Kidney capillary endothelial cell (primary cell): ENCODE measurements at regions not wholly inside any gene's neighbourhood (a gene's known extent, or its start where the extent isn't known, plus 50 kb on each side); places are given as distances from the start of the nearest gene placed in this dataset.

ENCODE experiments used
- DNase-seq: peaks from one replicate; pipeline ENCODE4 v3.0.0-alpha.2; 2018; ENCODE audit warnings: low spot score

DNA sequence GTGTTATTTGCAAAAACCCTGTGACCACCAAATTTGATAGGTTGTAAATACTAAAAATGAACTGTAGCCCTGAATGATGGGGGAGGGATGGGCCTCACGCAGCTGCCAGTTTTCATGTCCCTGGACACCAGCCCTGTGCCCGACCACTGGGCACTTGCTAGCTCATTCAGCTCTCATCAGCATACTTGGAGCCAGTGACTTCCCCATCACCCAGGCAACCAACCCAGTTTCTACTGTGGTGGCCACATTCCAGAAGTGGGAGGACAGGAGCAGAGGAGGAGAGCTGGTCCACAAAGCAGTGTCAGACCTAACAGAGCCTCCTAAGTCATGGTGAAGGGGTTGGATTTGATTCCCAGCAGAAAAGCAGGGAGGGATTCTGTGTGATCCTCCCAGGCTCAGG, 128.2 kb downstream of the CPEB2 start:
- no peak for DNase-seq

GRCh38 chr4:15131551-15131950, 129.3 kb downstream of the CPEB2 start:
- DNase-seq = no peak

GRCh38 chr4:15132739-15133138, 130.5 kb downstream of the CPEB2 start:
- DNase-seq = no peak

DNA sequence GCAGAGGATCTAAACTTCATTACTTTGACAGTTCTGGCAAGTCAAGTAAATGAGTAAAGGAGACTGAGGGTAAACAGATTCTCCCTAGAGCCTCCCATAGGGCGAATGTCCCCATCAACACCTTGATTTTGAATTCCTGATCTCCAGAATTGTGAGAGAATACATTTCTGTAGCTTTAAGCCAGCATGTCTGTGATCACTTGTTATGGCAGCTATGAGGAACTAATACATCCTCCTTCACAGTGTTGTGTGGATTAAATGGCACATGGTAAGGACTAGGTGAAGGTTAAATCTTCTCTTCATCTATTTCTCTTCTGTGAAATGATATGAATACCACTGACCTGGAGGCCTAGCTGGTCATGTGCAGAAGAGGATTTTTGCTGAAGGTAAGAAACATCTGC, 137.3 kb downstream of the CPEB2 start:
- DNase-seq = no peak

DNA sequence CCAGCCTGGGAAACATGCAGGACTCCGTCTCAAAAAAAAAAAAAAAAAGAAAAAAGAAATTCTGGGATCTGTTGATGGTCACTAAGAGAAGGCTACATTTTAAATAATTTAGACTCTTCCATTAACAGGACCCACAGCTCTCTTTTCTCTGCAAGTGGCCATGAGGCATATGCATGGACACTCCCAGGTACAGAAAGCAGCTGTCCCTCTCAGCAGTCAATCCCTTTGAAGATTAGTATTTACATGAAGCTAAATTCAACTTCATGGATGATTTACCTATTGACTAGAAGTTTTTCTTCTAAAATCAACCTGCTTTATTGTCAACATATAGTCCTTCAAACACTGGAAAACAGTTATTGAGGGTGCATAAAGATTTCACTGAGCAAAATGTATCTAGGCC, 139.9 kb downstream of the CPEB2 start:
- DNase-seq = no peak

DNA sequence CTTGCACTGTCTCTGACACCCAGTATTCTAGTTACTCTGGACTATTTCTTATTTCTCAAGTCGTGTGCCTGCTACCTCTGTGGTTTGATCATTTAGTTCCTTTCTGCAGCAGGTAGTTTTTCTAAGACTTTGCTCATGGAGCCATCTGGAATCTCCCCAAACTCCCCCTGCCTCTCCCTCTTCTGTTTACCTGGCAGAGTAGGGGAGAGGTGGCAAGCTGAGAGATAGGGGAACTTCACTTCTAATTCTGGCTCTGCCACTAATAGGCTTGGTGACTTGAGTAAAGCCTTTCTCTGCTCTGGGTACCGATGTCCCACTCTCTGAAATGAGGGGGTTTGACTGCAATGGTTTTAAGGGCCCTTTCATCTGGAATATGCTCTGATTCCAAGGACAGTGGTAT, 141.3 kb downstream of the CPEB2 start:
- DNase-seq = no peak

DNA sequence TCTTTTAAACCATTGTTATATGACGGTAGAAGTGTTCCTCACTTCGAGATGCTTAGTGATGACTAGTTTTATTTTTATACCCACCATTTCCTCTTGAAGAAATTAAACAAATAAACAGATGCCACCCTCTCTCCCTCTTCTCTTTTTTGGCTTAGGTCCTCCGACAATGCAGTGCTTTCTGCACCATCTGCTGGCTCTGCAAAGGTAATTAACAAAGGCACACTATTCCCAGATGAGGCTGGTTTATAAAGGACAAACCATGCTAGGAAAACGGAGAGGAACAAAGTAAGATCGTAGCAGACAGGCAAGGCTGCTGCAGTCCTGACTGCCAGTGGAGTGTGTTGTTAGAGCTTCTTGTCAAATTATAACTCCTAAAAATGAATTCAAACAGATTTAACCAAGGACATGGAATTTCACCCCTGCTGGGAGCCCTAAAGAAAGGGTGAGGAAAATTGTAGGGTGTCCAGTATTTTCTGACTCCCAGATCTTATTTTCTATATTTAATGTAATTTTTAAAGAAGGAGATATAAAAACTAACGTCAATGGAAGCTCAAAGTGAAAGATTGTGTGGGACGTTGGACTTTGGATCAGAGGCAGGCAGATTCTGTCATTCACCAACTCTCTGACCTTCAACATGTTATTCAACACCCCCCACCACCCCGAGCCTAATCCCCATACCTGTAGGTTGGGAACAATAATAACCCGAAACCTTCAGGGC, 142.1 kb downstream of the CPEB2 start:
- DNase-seq = no peak

DNA sequence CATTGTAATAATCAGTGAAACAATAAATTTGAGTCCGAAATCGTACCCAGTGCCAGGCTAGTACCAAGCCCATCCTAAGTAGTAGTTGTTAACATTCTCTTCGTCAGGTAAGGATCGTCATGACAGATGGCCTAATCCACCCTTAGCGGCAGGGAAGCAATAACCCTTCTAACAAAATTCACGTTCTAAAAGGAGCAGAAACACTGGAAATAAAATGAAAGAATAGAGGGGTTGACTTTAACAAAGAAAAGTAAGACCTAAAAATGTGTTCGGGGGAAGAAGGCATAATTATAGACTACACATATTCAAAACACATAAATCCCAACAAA, 142.7 kb downstream of the CPEB2 start:
- no peak for DNase-seq

DNA sequence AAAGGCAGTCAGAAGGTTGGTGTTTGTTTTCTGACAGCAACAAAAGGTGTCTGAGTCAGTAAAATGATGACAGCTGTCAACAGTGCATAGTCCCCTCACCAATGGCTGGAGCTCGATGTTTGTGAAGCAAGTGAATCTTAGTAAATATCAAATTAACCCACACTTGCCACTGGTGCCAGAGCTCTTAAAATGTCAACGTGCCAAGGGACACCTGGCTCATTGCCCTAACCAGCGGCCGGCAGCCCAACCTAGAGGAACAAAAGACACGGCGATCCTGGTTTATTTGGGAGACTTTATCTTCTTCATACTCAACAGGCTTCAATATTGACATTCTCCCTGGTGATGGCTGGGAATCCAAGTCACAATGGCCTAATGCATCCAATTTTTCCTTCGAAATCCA, 143.4 kb downstream of the CPEB2 start:
- DNase-seq = no peak

GRCh38 chr4:15147714-15148113, 145.4 kb downstream of the CPEB2 start:
- no peak for DNase-seq

DNA sequence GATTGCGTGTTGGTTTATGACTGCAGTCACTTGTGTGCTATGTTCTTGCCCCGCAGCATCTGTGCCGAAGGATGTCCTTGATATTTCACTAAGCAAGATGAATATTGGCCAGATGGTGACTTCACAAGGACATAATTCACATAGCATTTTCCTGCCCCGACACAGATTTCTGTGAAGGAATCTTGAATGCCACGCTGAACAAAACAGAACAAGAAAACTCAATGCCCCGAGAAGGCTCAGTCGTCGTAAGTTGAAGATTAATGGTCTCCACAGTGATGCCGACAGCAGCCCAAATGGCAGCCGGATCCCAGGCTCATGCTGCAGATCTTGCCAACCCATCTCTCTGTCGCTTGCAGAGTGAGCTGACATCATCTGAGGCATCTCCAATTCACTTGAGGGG, 145.9 kb downstream of the CPEB2 start:
- no peak for DNase-seq

- DNase-seq = no peak
Measured at GRCh38 chr4:15148691-15149090, 146.4 kb downstream of the CPEB2 start.

GRCh38 chr4:15149234-15149838, 147.1 kb downstream of the CPEB2 start:
- DNase-seq = no peak

GRCh38 chr4:15149839-15150592, 147.7 kb downstream of the CPEB2 start:
- peak; percentile 39 for DNase-seq

DNA sequence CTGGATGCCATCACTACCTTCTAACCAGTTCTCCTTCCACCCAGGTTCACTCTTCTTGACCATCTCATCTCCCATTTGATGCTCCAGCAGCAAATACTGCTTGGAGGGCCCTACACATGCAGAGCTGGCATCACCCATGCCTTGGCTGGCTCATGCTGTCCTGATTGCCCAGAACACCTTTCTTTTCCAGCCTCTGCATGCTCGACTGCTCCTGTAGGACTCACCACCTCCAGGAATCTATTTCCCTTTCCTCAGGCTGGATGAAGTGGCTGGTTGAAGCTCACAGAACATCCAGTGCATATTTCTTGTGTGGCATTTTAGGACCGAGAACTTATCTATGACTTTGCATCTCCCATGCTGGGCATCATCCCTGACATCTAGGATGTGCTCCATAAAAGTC, 148.3 kb downstream of the CPEB2 start:
- DNase-seq = no peak

DNA sequence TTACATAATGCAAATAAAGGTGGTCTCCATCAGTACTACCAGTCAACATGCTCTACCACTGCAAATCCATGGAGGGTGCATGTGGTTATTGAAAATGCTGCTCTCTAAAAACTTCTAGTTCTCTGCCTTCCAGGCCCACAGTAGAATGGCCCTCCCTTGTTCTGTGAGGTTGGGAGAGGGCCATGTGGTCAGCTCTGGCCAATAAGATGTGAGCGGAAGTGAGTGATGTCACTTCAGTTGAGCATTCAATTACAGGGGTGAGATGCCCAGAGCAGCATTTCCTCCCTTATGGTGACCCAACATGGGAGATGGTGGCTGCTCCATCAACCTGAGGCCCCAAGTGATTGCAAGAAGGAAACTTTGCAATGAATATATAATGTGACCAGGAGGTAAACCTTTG, 148.8 kb downstream of the CPEB2 start:
- no peak for DNase-seq

DNA sequence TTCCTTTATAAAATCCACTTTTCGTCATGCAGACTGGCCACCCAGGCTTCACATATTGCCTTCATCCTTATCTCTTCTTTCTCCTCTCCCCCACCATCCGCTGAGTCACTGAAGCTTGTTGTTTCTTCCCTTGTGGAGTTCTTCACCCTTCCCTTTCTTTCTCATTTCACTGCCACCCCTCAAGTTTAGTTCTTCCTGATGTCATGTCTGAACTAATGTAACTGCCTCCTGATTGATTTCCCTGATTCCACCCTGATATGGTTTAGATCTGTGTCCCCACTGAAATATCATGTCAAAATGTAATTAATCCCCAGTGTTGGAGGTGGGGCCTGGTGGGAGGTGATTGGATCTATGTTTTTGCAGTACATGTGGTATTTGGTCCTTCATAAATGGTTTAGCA, 151.4 kb downstream of the CPEB2 start:
- no peak for DNase-seq

- no peak for DNase-seq
Measured at GRCh38 chr4:15158406-15159091, 156.3 kb downstream of the CPEB2 start.

GRCh38 chr4:15159477-15160019, 157.3 kb downstream of the CPEB2 start:
- no peak for DNase-seq

GRCh38 chr4:15161439-15161838, 159.2 kb downstream of the CPEB2 start:
- no peak for DNase-seq

DNA sequence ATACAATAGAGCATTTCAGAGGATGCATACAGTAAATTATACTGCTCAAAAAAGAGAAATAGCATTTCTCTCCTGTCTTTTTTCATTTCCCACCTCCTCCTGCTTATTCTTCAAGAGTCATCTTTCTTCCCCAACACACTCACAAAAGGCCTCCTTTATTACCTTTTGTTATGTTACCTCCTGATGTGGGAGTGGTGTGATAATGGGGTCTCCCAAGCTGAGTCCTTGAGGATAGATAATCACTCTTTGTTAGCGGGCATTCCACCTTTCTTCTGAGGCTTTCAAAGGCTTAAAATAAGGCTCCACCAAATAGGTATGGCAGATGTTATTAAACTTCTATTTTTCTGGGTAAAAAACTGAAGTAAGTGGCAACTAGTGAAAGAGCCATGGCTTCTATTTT, 159.8 kb downstream of the CPEB2 start:
- no peak for DNase-seq

GRCh38 chr4:15162465-15163283, 160.4 kb downstream of the CPEB2 start:
- peak; percentile 19 for DNase-seq
